HEK293 (cell line): ENCODE measurements at regions not wholly inside any gene's neighbourhood (a gene's known extent, or its start where the extent isn't known, plus 50 kb on each side); places are given as distances from the start of the nearest gene placed in this dataset.

Source experiments
- CTCF ChIA-PET: fragments of 350-600 bp; formaldehyde crosslinking; extraction: SDS; loops from one replicate; lab custom pipeline; 2021; ENCODE audit warnings: antibody characterized with exemption; lab: Yijun Ruan, JAX
- POLR2A ChIA-PET: fragments of 300-600 bp; formaldehyde crosslinking; extraction: SDS; loops from one replicate; lab custom pipeline; 2020; ENCODE audit warnings: antibody characterized with exemption, inconsistent platforms; lab: Yijun Ruan, JAX
- H3K27ac ChIP-seq: fragments of 200-500 bp; sonication (Bioruptor generic); 2 replicates; pipeline ENCODE4 v1.5.1; 2014; ENCODE audit warnings: low read depth, low read length, control low read depth, inconsistent platforms; ENCODE audit errors: extremely low read depth
- H3K36me3 ChIP-seq, 2 experiments: fragments of 200-500 bp in 1 of 2; sonication (Bioruptor generic) in 1 of 2; 1 replicate in 1 of 2; 2 replicates in 1 of 2; pipeline ENCODE4 v1.5.1; 2014 to 2017; ENCODE audit warnings: inconsistent platforms in 2 of 2, low read length in 2 of 2; ENCODE audit not compliant: control insufficient read depth in 2 of 2, insufficient read depth in 1 of 2
- H3K4me1 ChIP-seq: fragments of 200-500 bp; sonication (Bioruptor generic); 2 replicates; pipeline ENCODE4 v1.5.1; 2014; ENCODE audit warnings: mild to moderate bottlenecking, low read length, inconsistent platforms; ENCODE audit not compliant: control insufficient read depth, insufficient read depth
- H3K4me3 ChIP-seq: 2 replicates; pipeline ENCODE4 v1.5.1; 2011; ENCODE audit warnings: low read depth, mild to moderate bottlenecking, control low read depth, low read length, moderate library complexity
- H3K9me3 ChIP-seq: fragments of 200-500 bp; sonication (Bioruptor generic); 2 replicates; pipeline ENCODE4 v1.5.1; 2014; ENCODE audit warnings: low read depth, low read length, inconsistent platforms; ENCODE audit not compliant: control insufficient read depth, insufficient read depth
- FEZF1 ChIP-seq: fragments of 450-650 bp; formaldehyde crosslinking; IDR thresholded peaks from 2 replicates; pipeline ENCODE4 v1.5.1; 2016; ENCODE audit warnings: missing biosample characterization, missing genetic modification characterization
- GLI4 ChIP-seq: fragments of 450-650 bp; formaldehyde crosslinking; IDR thresholded peaks from 2 replicates; pipeline ENCODE4 v1.5.1; 2016; ENCODE audit warnings: missing biosample characterization, missing genetic modification characterization
- GLIS1 ChIP-seq: fragments of 450-650 bp; formaldehyde crosslinking; IDR thresholded peaks from 2 replicates; pipeline ENCODE4 v1.5.1; 2016; ENCODE audit warnings: missing biosample characterization, missing genetic modification characterization
- KLF9 ChIP-seq: fragments of 450-650 bp; formaldehyde crosslinking; IDR thresholded peaks from 2 replicates; pipeline ENCODE4 v1.5.1; 2016; ENCODE audit warnings: missing biosample characterization, missing genetic modification characterization, low read depth
- MYNN ChIP-seq: fragments of 450-650 bp; formaldehyde crosslinking; IDR thresholded peaks from 2 replicates; pipeline ENCODE4 v1.5.1; 2016; ENCODE audit warnings: missing biosample characterization, missing genetic modification characterization, borderline replicate concordance
- OSR2 ChIP-seq: fragments of 450-650 bp; formaldehyde crosslinking; IDR thresholded peaks from 2 replicates; pipeline ENCODE4 v1.5.1; 2016; ENCODE audit warnings: missing biosample characterization, missing genetic modification characterization
- PRDM10 ChIP-seq: fragments of 450-650 bp; formaldehyde crosslinking; IDR thresholded peaks from 2 replicates; pipeline ENCODE4 v1.5.1; 2016; ENCODE audit warnings: missing biosample characterization, missing genetic modification characterization
- PRDM6 ChIP-seq: fragments of 450-650 bp; formaldehyde crosslinking; IDR thresholded peaks from 2 replicates; pipeline ENCODE4 v1.5.1; 2017; ENCODE audit warnings: missing biosample characterization, missing genetic modification characterization
- SCRT2 ChIP-seq: fragments of 450-650 bp; formaldehyde crosslinking; IDR thresholded peaks from 2 replicates; pipeline ENCODE4 v1.5.1; 2016; ENCODE audit warnings: missing biosample characterization, missing genetic modification characterization
- SETDB1 ChIP-seq: IDR thresholded peaks from one replicate; pipeline ENCODE4 v1.6.1; 2017; ENCODE audit warnings: mild to moderate bottlenecking, low read length, moderate library complexity, mixed read lengths; ENCODE audit not compliant: insufficient read length
- TCF7L2 ChIP-seq: IDR thresholded peaks from 2 replicates; pipeline ENCODE4 v1.6.1; 2011; ENCODE audit warnings: low read depth, mild to moderate bottlenecking, inconsistent platforms, low read length, moderate library complexity, borderline replicate concordance
- ZBTB1 ChIP-seq: fragments of 450-650 bp; formaldehyde crosslinking; IDR thresholded peaks from 2 replicates; pipeline ENCODE4 v1.5.1; 2016; ENCODE audit warnings: missing biosample characterization, missing genetic modification characterization
- ZNF10 ChIP-seq: fragments of 450-650 bp; formaldehyde crosslinking; IDR thresholded peaks from 2 replicates; pipeline ENCODE4 v1.5.1; 2017; ENCODE audit warnings: missing biosample characterization, missing genetic modification characterization
- ZNF169 ChIP-seq: fragments of 450-650 bp; formaldehyde crosslinking; IDR thresholded peaks from 2 replicates; pipeline ENCODE4 v1.5.1; 2016; ENCODE audit warnings: missing biosample characterization, missing genetic modification characterization
- ZNF280D ChIP-seq: fragments of 450-650 bp; formaldehyde crosslinking; IDR thresholded peaks from 2 replicates; pipeline ENCODE4 v1.5.1; 2016; ENCODE audit warnings: missing biosample characterization, missing genetic modification characterization
- ZNF426 ChIP-seq: fragments of 450-650 bp; formaldehyde crosslinking; IDR thresholded peaks from 2 replicates; pipeline ENCODE4 v1.5.1; 2017; ENCODE audit warnings: missing biosample characterization, missing genetic modification characterization, mild to moderate bottlenecking, inconsistent platforms, moderate library complexity
- ZNF513 ChIP-seq: fragments of 450-650 bp; IDR thresholded peaks from 2 replicates; pipeline ENCODE4 v1.5.1; 2018; ENCODE audit warnings: missing biosample characterization, missing genetic modification characterization
- ZNF600 ChIP-seq: fragments of 450-650 bp; formaldehyde crosslinking; IDR thresholded peaks from 2 replicates; pipeline ENCODE4 v1.5.1; 2016; ENCODE audit warnings: missing biosample characterization, missing genetic modification characterization
- ZNF629 ChIP-seq: fragments of 450-650 bp; formaldehyde crosslinking; IDR thresholded peaks from 2 replicates; pipeline ENCODE4 v1.5.1; 2017; ENCODE audit warnings: missing biosample characterization, missing genetic modification characterization
- ZNF768 ChIP-seq: fragments of 450-650 bp; formaldehyde crosslinking; IDR thresholded peaks from 2 replicates; pipeline ENCODE4 v1.5.1; 2018; ENCODE audit warnings: missing biosample characterization, mild to moderate bottlenecking, missing genetic modification characterization
- ZNF837 ChIP-seq: fragments of 450-650 bp; formaldehyde crosslinking; IDR thresholded peaks from 2 replicates; pipeline ENCODE4 v1.5.1; 2016; ENCODE audit warnings: missing biosample characterization, missing genetic modification characterization

- no peak for TF ChIP-seq TCF7L2
- no peak for TF ChIP-seq PRDM6
- TF ChIP-seq FEZF1 (tag by site-specific recombination) = no peak
- no peak for TF ChIP-seq ZNF837 (tag by site-specific recombination)
- TF ChIP-seq OSR2 = no peak
- TF ChIP-seq ZBTB1 (tag by site-specific recombination) = no peak
- no peak for TF ChIP-seq ZNF629 (tag by site-specific recombination)
- TF ChIP-seq ZNF600 (tag by site-specific recombination) = no peak
- no peak for TF ChIP-seq ZNF169
- no peaks in the 10 kb centered on the region for H3K4me1 ChIP-seq
- H3K9me3 ChIP-seq = no peaks in the 10 kb centered on the region
- no peak overlapping the region for H3K4me3 ChIP-seq
- POLR2A ChIA-PET = no interaction called here
- no peak overlapping the region for H3K27ac ChIP-seq
- CTCF ChIA-PET = interaction anchor here (0.6 kb wide), 2 partner anchors 41 to 67 kb away, joined by 3 to 4 read pairs; no protein-coding TSS in a partner anchor
- H3K36me3 ChIP-seq = no peaks in the 10 kb centered on the region
Measured at GRCh38 chr3:72039677-72040076, 254.7 kb upstream of the PROK2 start.

GRCh38 chr3:72036899-72037298, 252.0 kb upstream of the PROK2 start:
- ChIA-PET POLR2A (no interaction called here), CTCF (no interaction called here)
- Histone ChIP-seq H3K27ac (no peak overlapping the region), H3K4me1 (no peaks in the 10 kb centered on the region), H3K9me3 (no peaks in the 10 kb centered on the region), H3K4me3 (no peak overlapping the region)
- TF ChIP-seq ZNF10 (tag by site-specific recombination) = no peak
- no peak for TF ChIP-seq KLF9 (tag by site-specific recombination)
- TF ChIP-seq SETDB1 = no peak
- TF ChIP-seq ZNF513 (tag by site-specific recombination) = no peak
- no peak for TF ChIP-seq ZNF768 (tag by site-specific recombination)
- no peak for TF ChIP-seq ZNF280D (tag by site-specific recombination)
- TF ChIP-seq MYNN (tag by site-specific recombination) = no peak
- TF ChIP-seq ZNF426 (tag by site-specific recombination) = no peak
- TF ChIP-seq PRDM10 = no peak
- no peak for TF ChIP-seq GLIS1 (tag by site-specific recombination)
- no peak for TF ChIP-seq GLI4 (tag by site-specific recombination)
- no peak for TF ChIP-seq SCRT2
- TF ChIP-seq, all 188 proteins: peak for 0
- no peaks in the 10 kb centered on the region for H3K36me3 ChIP-seq
